ENCODE measurements at regions not wholly inside any gene's neighbourhood (a gene's known extent, or its start where the extent isn't known, plus 50 kb on each side); places are given as distances from the start of the nearest gene placed in this dataset.

- ATAC-seq = no peak
- TF ChIP-seq SNAI2 (CRISPR knock-in tag; IDR thresholded peaks at IDR 0.05) (no peak), ZFP30 (CRISPR knock-in tag; IDR thresholded peaks at IDR 0.05) (no peak), TSHZ2 (CRISPR knock-in tag; IDR thresholded peaks at IDR 0.05) (no peak), PPARA (CRISPR knock-in tag; IDR thresholded peaks at IDR 0.05; ENCODE audit: borderline replicate concordance) (no peak), RARB (CRISPR knock-in tag; IDR thresholded peaks at IDR 0.05) (no peak), ZC3H10 (CRISPR knock-in tag; IDR thresholded peaks at IDR 0.05) (no peak), TCF4 (CRISPR knock-in tag; IDR thresholded peaks at IDR 0.05; ENCODE audit: borderline replicate concordance) (no peak), GLIS3 (CRISPR knock-in tag; IDR thresholded peaks at IDR 0.05) (no peak), CSRNP3 (CRISPR knock-in tag; IDR thresholded peaks at IDR 0.05) (no peak), ZNF565 (CRISPR knock-in tag; conservative IDR thresholded peaks at IDR 0.05; ENCODE audit: low read depth) (no peak), CSDC2 (CRISPR knock-in tag; IDR thresholded peaks at IDR 0.05) (no peak), CREB5 (CRISPR knock-in tag; IDR thresholded peaks at IDR 0.05; ENCODE audit: low read depth) (no peak), ISL1 (CRISPR knock-in tag; IDR thresholded peaks at IDR 0.05) (no peak)
Observed at GRCh38 chr21:35982717-35983116, 77.6 kb downstream of the SETD4 start.

GRCh38 chr21:35981514-35982070 lies 78.7 kb downstream of the SETD4 start:
- ATAC-seq = no peak

More at GRCh38 chr21:35981514-35982070, 78.7 kb downstream of the SETD4 start:
- no peak for TF ChIP-seq ZNF565 (CRISPR knock-in tag; conservative IDR thresholded peaks at IDR 0.05; ENCODE audit: low read depth)
- no peak for TF ChIP-seq PPARA (CRISPR knock-in tag; IDR thresholded peaks at IDR 0.05; ENCODE audit: borderline replicate concordance)
- no peak for TF ChIP-seq ISL1 (CRISPR knock-in tag; IDR thresholded peaks at IDR 0.05)
- no peak for TF ChIP-seq CREB5 (CRISPR knock-in tag; IDR thresholded peaks at IDR 0.05; ENCODE audit: low read depth)
- no peak for TF ChIP-seq TSHZ2 (CRISPR knock-in tag; IDR thresholded peaks at IDR 0.05)
- TF ChIP-seq TCF4 (CRISPR knock-in tag; IDR thresholded peaks at IDR 0.05; ENCODE audit: borderline replicate concordance) = no peak
- TF ChIP-seq TOX (CRISPR knock-in tag; IDR thresholded peaks at IDR 0.05; ENCODE audit: borderline replicate concordance) = no peak
- TF ChIP-seq CSRNP3 (CRISPR knock-in tag; IDR thresholded peaks at IDR 0.05) = no peak
- TF ChIP-seq POU6F1 (CRISPR knock-in tag; IDR thresholded peaks at IDR 0.05; ENCODE audit: borderline replicate concordance, low read depth) = no peak
- TF ChIP-seq ZC3H10 (CRISPR knock-in tag; IDR thresholded peaks at IDR 0.05) = no peak
- no peak for TF ChIP-seq BACH2 (CRISPR knock-in tag; IDR thresholded peaks at IDR 0.05; ENCODE audit: borderline replicate concordance)
- TF ChIP-seq ARNTL (CRISPR knock-in tag; IDR thresholded peaks at IDR 0.05; ENCODE audit: borderline replicate concordance, low read depth) = no peak
- TF ChIP-seq OSR1 (CRISPR knock-in tag; IDR thresholded peaks at IDR 0.05) = no peak
- no peak for TF ChIP-seq ZFP30 (CRISPR knock-in tag; IDR thresholded peaks at IDR 0.05)
- no peak for TF ChIP-seq ZNF70 (CRISPR knock-in tag; IDR thresholded peaks at IDR 0.05)
- TF ChIP-seq RARB (CRISPR knock-in tag; IDR thresholded peaks at IDR 0.05) = no peak
- TF ChIP-seq ZFP3 (CRISPR knock-in tag; IDR thresholded peaks at IDR 0.05) = no peak

Data from SK-N-SH treated with all-trans-retinoic acid at 6 μM for 48 hours (cell line).